Bronchial epithelial cell (primary cell): ENCODE measurements at regions not wholly inside any gene's neighbourhood (a gene's known extent, or its start where the extent isn't known, plus 50 kb on each side); places are given as distances from the start of the nearest gene placed in this dataset.
A peak's percentile ranks its signal among the peaks of the same experiment; 100 is the strongest.
"Not testable (repeated sequence)": the region's sequence is repeated elsewhere in the genome, so short reads cannot be mapped to it uniquely, and the experiment has no call there.

Experiments used
- DNase-seq: peaks from one replicate; pipeline ENCODE4 v3.0.0-alpha.2; 2010; ENCODE audit warnings: low read depth
- FAIRE-seq: peaks from 2 replicates; lab custom pipeline; 2011; peaks lifted over from hg19 to GRCh38; lab: Jason Lieb, UNC
- H3K27me3 ChIP-seq: 2 replicates; pipeline ENCODE4 v1.5.1; 2011; ENCODE audit warnings: low read length; ENCODE audit not compliant: control insufficient read depth, insufficient read depth
- H3K36me3 ChIP-seq: 2 replicates; pipeline ENCODE4 v1.5.1; 2011; ENCODE audit warnings: low read length; ENCODE audit not compliant: control insufficient read depth, insufficient read depth
- H3K4me3 ChIP-seq: 2 replicates; pipeline ENCODE4 v1.5.1; 2011; ENCODE audit warnings: mild to moderate bottlenecking, low read depth, low read length, control low read depth
- TF ChIP-seq, protein P1 (sequence below): IDR thresholded peaks from 2 replicates; pipeline ENCODE4 v1.5.1; 2011; ENCODE audit warnings: mild to moderate bottlenecking, moderate library complexity, low read length, control low read depth, inconsistent platforms; ENCODE audit not compliant: insufficient read depth, severe bottlenecking

DNA sequence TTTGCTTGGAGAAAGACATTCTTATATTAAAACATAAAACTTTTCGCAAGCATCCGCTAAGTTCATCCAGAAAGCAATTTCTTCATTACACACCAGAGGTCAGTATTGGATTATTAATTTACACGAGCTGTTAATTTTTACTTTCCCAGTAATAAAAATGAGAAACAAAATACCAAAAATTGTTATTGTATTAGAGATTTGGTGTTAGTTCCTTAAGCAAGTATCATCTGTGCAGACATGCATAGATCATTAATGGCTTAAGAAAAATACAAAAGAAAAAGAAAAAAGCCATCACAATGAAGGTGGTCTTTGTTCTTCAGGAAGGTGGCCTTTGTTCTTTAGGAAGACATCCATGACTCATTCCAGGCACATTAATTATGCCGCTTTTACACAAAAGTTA lies 53.6 kb upstream of the HNMT start:
- H3K4me3 ChIP-seq: no peak overlapping the region
- FAIRE-seq (no peak), DNase-seq (peak; percentile 32)
- no peaks in the 10 kb centered on the region for H3K36me3 ChIP-seq
- TF ChIP-seq, protein P1, sequence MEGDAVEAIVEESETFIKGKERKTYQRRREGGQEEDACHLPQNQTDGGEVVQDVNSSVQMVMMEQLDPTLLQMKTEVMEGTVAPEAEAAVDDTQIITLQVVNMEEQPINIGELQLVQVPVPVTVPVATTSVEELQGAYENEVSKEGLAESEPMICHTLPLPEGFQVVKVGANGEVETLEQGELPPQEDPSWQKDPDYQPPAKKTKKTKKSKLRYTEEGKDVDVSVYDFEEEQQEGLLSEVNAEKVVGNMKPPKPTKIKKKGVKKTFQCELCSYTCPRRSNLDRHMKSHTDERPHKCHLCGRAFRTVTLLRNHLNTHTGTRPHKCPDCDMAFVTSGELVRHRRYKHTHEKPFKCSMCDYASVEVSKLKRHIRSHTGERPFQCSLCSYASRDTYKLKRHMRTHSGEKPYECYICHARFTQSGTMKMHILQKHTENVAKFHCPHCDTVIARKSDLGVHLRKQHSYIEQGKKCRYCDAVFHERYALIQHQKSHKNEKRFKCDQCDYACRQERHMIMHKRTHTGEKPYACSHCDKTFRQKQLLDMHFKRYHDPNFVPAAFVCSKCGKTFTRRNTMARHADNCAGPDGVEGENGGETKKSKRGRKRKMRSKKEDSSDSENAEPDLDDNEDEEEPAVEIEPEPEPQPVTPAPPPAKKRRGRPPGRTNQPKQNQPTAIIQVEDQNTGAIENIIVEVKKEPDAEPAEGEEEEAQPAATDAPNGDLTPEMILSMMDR: peak; percentile 22
- H3K27me3 ChIP-seq: no peaks in the 10 kb centered on the region

DNA sequence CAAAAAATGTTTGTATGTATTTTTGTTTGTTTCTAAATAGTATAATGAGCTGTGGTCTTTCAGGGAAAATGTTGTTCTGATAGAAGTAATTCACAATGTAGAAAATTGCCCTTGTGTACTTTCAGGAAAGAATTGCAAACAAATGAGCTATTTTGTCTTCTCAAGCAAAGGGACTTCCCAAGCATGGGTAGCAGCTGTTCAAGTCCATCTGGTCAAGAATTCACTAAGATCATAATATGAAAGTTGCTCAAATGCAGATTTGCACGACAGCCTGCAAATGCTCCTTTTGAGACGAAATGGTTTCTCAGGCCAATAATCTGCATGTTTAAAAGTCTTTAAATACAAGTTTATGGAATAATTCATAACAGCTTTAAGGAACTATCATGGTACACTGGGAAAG lies 51.9 kb upstream of the HNMT start:
- TF ChIP-seq, protein P1: no peak
- FAIRE-seq (no peak), DNase-seq (no peak)
- no peaks in the 10 kb centered on the region for H3K36me3 ChIP-seq
- H3K27me3 ChIP-seq: no peaks in the 10 kb centered on the region
- H3K4me3 ChIP-seq: no peak overlapping the region

GRCh38 chr2:137913169-137913568 lies 51.1 kb upstream of the HNMT start:
- FAIRE-seq: no peak

DNA sequence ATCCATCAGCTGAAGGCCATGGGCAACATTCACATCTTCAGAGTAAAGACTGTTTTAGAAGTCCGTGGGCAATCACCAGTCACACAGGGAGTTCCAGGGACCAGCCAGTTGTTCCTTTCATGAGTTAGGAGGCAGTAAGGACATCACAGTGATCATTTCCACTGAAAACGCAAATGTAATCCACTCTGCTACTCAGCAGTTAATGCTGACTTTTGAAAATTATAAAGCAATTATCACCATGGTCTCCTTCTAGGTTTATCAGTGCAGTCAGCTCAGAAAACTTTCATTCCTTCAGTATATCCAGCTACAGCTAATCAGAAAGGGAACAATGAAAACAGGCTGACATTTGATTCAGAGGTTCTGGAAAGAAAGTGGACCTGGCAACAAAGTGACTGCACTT lies 50.6 kb upstream of the HNMT start:
- not testable (repeated sequence) for FAIRE-seq, H3K4me3 ChIP-seq, H3K27me3 ChIP-seq, DNase-seq, H3K36me3 ChIP-seq

More at GRCh38 chr2:137913169-137913568, 51.1 kb upstream of the HNMT start:
- no peak for DNase-seq
- H3K27me3 ChIP-seq: no peaks in the 10 kb centered on the region
- no peaks in the 10 kb centered on the region for H3K36me3 ChIP-seq
- TF ChIP-seq, protein P1: no peak
- no peak overlapping the region for H3K4me3 ChIP-seq
